DOHH2 (cell line): ENCODE measurements at regions not wholly inside any gene's neighbourhood (a gene's known extent, or its start where the extent isn't known, plus 50 kb on each side); places are given as distances from the start of the nearest gene placed in this dataset.

ENCODE experiments used
- EZH2phosphoT487 ChIP-seq: fragments of 200-600 bp; sonication (generic); IDR thresholded peaks from 2 replicates; pipeline ENCODE4 v1.6.1; 2017; ENCODE audit warnings: borderline replicate concordance, mild to moderate bottlenecking, antibody characterized with exemption, low read length, moderate library complexity, mixed read lengths
- TF ChIP-seq, protein P1 (sequence below): fragments of 200-600 bp; sonication (generic); IDR thresholded peaks from one replicate; pipeline ENCODE4 v1.5.1; 2014; ENCODE audit warnings: antibody characterized with exemption, mild to moderate bottlenecking, low read depth, low read length; ENCODE audit not compliant: poor library complexity, severe bottlenecking

DNA sequence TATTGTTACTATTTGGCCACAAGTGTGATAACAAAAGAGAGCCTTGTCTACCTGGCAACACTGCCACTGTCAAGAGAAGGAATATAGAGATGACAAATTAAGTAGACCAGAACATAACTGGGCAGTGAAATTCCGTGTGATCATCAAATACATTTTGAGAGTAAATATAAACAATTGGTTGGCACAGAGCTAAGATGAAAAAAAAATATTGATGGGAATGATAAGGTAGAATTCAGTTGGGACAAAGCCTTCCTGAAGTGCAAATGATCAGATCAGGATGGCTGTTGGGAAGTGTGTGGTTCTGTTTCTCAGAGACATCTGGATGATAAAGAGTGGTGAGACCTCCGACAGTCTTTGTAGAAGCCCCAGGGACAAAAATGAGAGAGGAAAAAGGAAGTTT lies 205.5 kb upstream of the CAMK1G start:
- TF ChIP-seq, protein P1, sequence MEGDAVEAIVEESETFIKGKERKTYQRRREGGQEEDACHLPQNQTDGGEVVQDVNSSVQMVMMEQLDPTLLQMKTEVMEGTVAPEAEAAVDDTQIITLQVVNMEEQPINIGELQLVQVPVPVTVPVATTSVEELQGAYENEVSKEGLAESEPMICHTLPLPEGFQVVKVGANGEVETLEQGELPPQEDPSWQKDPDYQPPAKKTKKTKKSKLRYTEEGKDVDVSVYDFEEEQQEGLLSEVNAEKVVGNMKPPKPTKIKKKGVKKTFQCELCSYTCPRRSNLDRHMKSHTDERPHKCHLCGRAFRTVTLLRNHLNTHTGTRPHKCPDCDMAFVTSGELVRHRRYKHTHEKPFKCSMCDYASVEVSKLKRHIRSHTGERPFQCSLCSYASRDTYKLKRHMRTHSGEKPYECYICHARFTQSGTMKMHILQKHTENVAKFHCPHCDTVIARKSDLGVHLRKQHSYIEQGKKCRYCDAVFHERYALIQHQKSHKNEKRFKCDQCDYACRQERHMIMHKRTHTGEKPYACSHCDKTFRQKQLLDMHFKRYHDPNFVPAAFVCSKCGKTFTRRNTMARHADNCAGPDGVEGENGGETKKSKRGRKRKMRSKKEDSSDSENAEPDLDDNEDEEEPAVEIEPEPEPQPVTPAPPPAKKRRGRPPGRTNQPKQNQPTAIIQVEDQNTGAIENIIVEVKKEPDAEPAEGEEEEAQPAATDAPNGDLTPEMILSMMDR = no peak
- TF ChIP-seq EZH2phosphoT487 = no peak
